ENCODE measurements at regions not wholly inside any gene's neighbourhood (a gene's known extent, or its start where the extent isn't known, plus 50 kb on each side); places are given as distances from the start of the nearest gene placed in this dataset.
"Not testable (repeated sequence)": the region's sequence is repeated elsewhere in the genome, so short reads cannot be mapped to it uniquely, and the experiment has no call there.

GRCh38 chrX:47771473-47771872 lies 65.2 kb upstream of the ZNF81 start:
- Histone ChIP-seq H3K4me3 (replicated peaks in 1 of 2; ENCODE audit: low read depth in 1 of 2, low read length in 2 of 2) (no peak overlapping the region), H2AFZ (ENCODE audit: low read depth, low read length, poor library complexity, severe bottlenecking) (no peak overlapping the region), H3K9ac (ENCODE audit: low read length) (no peak overlapping the region), H3K4me1 (ENCODE audit: control insufficient read depth in 1 of 2, insufficient read depth in 2 of 2, low read length in 2 of 2) (no peaks in the 10 kb centered on the region), H3K4me2 (ENCODE audit: low read length) (no peak overlapping the region), H4K20me1 (ENCODE audit: insufficient read depth) (no peaks in the 10 kb centered on the region), H3K9me3 (ENCODE audit: control insufficient read depth in 1 of 2, insufficient read depth in 1 of 2, low read depth in 1 of 2, low read length in 2 of 2) (no peaks in the 10 kb centered on the region), H3K9me2 (ENCODE audit: insufficient read depth) (no peaks in the 10 kb centered on the region), H3K27ac (ENCODE audit: low read depth, low read length) (no peak overlapping the region), H3K27me3 (ENCODE audit: insufficient read depth, low read length) (no peaks in the 10 kb centered on the region), H3K79me2 (ENCODE audit: insufficient read depth, low read length) (no peaks in the 10 kb centered on the region), H3K36me3 (ENCODE audit: control insufficient read depth in 1 of 2, insufficient read depth in 2 of 2, low read length in 2 of 2) (no peaks in the 10 kb centered on the region)
- ATAC-seq (no peak), DNase-seq (ENCODE audit: low read depth, low spot score) (no peak)
- no peak for TF ChIP-seq FOSL1 (IDR thresholded peaks at IDR 0.05; ENCODE audit: low read depth)
- TF ChIP-seq CEBPB (IDR thresholded peaks at IDR 0.05; ENCODE audit: low read depth): no peak
- no peak for TF ChIP-seq SRF (IDR thresholded peaks at IDR 0.05; ENCODE audit: low read depth)
- TF ChIP-seq CTCF (IDR thresholded peaks at IDR 0.05 in 2 of 3, conservative IDR thresholded peaks at IDR 0.05 in 1 of 3; ENCODE audit: borderline replicate concordance in 1 of 3, insufficient read depth in 1 of 3, low read depth in 2 of 3, low read length in 2 of 3): no peak
- TF ChIP-seq RAD21 (IDR thresholded peaks at IDR 0.05; ENCODE audit: low read depth): no peak
- TF ChIP-seq MAX (IDR thresholded peaks at IDR 0.05): no peak
- no peak for TF ChIP-seq YY1 (IDR thresholded peaks at IDR 0.05; ENCODE audit: extremely low read depth, insufficient replicate concordance, low read depth, low read length)
- no peak for TF ChIP-seq EZH2phosphoT487 (IDR thresholded peaks at IDR 0.05; ENCODE audit: borderline replicate concordance)
- TF ChIP-seq JUND (IDR thresholded peaks at IDR 0.05): no peak
- TF ChIP-seq SIN3A (IDR thresholded peaks at IDR 0.05; ENCODE audit: low read depth): no peak
- TF ChIP-seq ZNF274 (IDR thresholded peaks at IDR 0.05; ENCODE audit: low read depth, low read length): no peak
- no peak for TF ChIP-seq ELF1 (IDR thresholded peaks at IDR 0.05; ENCODE audit: borderline replicate concordance, low read depth)
- TF ChIP-seq TCF7L2 (IDR thresholded peaks at IDR 0.05; ENCODE audit: borderline replicate concordance, extremely low read depth, insufficient read depth, insufficient read length): no peak
- no peak for TF ChIP-seq ZBTB33 (IDR thresholded peaks at IDR 0.05; ENCODE audit: extremely low read depth, insufficient replicate concordance, low read length)
- TF ChIP-seq POLR2AphosphoS5 (IDR thresholded peaks at IDR 0.05; ENCODE audit: low read depth, low read length): no peak
- no peak for TF ChIP-seq ZFX (IDR thresholded peaks at IDR 0.05)
- no peak for TF ChIP-seq EZH2 (IDR thresholded peaks at IDR 0.05)
- no peak for TF ChIP-seq ATF3 (IDR thresholded peaks at IDR 0.05)
- BruUV-seq (replicated peaks): no TSS peak
- ChIA-PET POLR2A (no interaction called here), CTCF (no interaction called here), RAD21 (ENCODE audit: low non-redundant PET in 1 of 2, low total read pairs in 2 of 2, uncharacterized antibody in 2 of 2, unreplicated experiment in 2 of 2) (no interaction called here)
- intact Hi-C loops (cut with micrococcal nuclease): no loop called here

GRCh38 chrX:47762826-47763225 lies 73.9 kb upstream of the ZNF81 start:
- RAD21 ChIA-PET (ENCODE audit: low non-redundant PET in 1 of 2, low total read pairs in 2 of 2, uncharacterized antibody in 2 of 2, unreplicated experiment in 2 of 2); H3K4me2 ChIP-seq (ENCODE audit: low read length); H3K9me3 ChIP-seq (ENCODE audit: control insufficient read depth in 1 of 2, insufficient read depth in 1 of 2, low read depth in 1 of 2, low read length in 2 of 2); intact Hi-C loops (cut with micrococcal nuclease); H3K9ac ChIP-seq (ENCODE audit: low read length); BruUV-seq (replicated peaks); H3K36me3 ChIP-seq (ENCODE audit: control insufficient read depth in 1 of 2, insufficient read depth in 2 of 2, low read length in 2 of 2); H3K79me2 ChIP-seq (ENCODE audit: insufficient read depth, low read length); DNase-seq (ENCODE audit: low read depth, low spot score); CTCF ChIA-PET; H3K27ac ChIP-seq (ENCODE audit: low read depth, low read length); H3K9me2 ChIP-seq (ENCODE audit: insufficient read depth); H3K4me1 ChIP-seq (ENCODE audit: control insufficient read depth in 1 of 2, insufficient read depth in 2 of 2, low read length in 2 of 2); POLR2A ChIA-PET; H4K20me1 ChIP-seq (ENCODE audit: insufficient read depth); H2AFZ ChIP-seq (ENCODE audit: low read depth, low read length, poor library complexity, severe bottlenecking); H3K4me3 ChIP-seq (replicated peaks in 1 of 2; ENCODE audit: low read depth in 1 of 2, low read length in 2 of 2); H3K27me3 ChIP-seq (ENCODE audit: insufficient read depth, low read length); ATAC-seq: not testable (repeated sequence)

All from HCT116 (cell line).